OCI-LY7 (cell line): ENCODE measurements at regions not wholly inside any gene's neighbourhood (a gene's known extent, or its start where the extent isn't known, plus 50 kb on each side); places are given as distances from the start of the nearest gene placed in this dataset.

ENCODE experiments used
- EZH2phosphoT487 ChIP-seq: fragments of 200-600 bp; sonication (generic); IDR thresholded peaks from 2 replicates; pipeline ENCODE4 v1.6.1; 2018; ENCODE audit warnings: low read depth, borderline replicate concordance, mild to moderate bottlenecking, mixed run types, antibody characterized with exemption, low read length, moderate library complexity, mixed read lengths
- TF ChIP-seq, protein P1 (sequence below): fragments of 200-600 bp; sonication (generic); conservative IDR thresholded peaks from 2 replicates; pipeline ENCODE4 v1.5.1; 2014; ENCODE audit warnings: mild to moderate bottlenecking, antibody characterized with exemption, low read length, moderate library complexity, mixed read lengths

GRCh38 chr16:85519540-85520231 lies 93.4 kb upstream of the GSE1 start:
- TF ChIP-seq, protein P1, sequence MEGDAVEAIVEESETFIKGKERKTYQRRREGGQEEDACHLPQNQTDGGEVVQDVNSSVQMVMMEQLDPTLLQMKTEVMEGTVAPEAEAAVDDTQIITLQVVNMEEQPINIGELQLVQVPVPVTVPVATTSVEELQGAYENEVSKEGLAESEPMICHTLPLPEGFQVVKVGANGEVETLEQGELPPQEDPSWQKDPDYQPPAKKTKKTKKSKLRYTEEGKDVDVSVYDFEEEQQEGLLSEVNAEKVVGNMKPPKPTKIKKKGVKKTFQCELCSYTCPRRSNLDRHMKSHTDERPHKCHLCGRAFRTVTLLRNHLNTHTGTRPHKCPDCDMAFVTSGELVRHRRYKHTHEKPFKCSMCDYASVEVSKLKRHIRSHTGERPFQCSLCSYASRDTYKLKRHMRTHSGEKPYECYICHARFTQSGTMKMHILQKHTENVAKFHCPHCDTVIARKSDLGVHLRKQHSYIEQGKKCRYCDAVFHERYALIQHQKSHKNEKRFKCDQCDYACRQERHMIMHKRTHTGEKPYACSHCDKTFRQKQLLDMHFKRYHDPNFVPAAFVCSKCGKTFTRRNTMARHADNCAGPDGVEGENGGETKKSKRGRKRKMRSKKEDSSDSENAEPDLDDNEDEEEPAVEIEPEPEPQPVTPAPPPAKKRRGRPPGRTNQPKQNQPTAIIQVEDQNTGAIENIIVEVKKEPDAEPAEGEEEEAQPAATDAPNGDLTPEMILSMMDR = no peak
- no peak for TF ChIP-seq EZH2phosphoT487
